Ovary (tissue), 7 donors: ENCODE measurements at regions not wholly inside any gene's neighbourhood (a gene's known extent, or its start where the extent isn't known, plus 50 kb on each side); places are given as distances from the start of the nearest gene placed in this dataset.
"Not testable (repeated sequence)": the region's sequence is repeated elsewhere in the genome, so short reads cannot be mapped to it uniquely, and the experiment has no call there.

Source experiments
- DNase-seq, 5 donors: peaks; one replicate each; pipeline ENCODE4 v3.0.0-alpha.2; 2019 to 2020
- H3K27ac ChIP-seq, 2 donors: fragments of 200-600 bp; one replicate each; pipeline versions ENCODE4 v1.5.1 to v1.8.0; 2019 to 2022
- H3K27me3 ChIP-seq: fragments of 200-600 bp; one replicate; pipeline ENCODE4 v1.8.0; 2022
- H3K36me3 ChIP-seq: fragments of 200-600 bp; sonication (generic); one replicate; pipeline ENCODE4 v1.5.1; 2019
- H3K4me1 ChIP-seq: one replicate; pipeline ENCODE4 v1.8.1; 2013; ENCODE audit warnings: mild to moderate bottlenecking, moderate library complexity; ENCODE audit not compliant: insufficient read depth
- H3K4me3 ChIP-seq: fragments of 200-600 bp; sonication (generic); one replicate; pipeline ENCODE4 v1.5.1; 2017
- H3K9me3 ChIP-seq, 2 donors: fragments of 200-600 bp in 1 of 2; sonication (generic) in 1 of 2; one replicate each; pipeline versions ENCODE4 v1.5.1 to v1.8.1; 2013 to 2019; ENCODE audit warnings: mild to moderate bottlenecking in 1 of 2, moderate library complexity in 1 of 2
- EP300 ChIP-seq: sonication (generic); formaldehyde crosslinking; IDR thresholded peaks from one replicate; pipeline ENCODE4 v1.6.1; 2017; ENCODE audit warnings: antibody characterized with exemption
- POLR2A ChIP-seq: fragments of 450-650 bp; IDR thresholded peaks from one replicate; pipeline ENCODE4 v1.6.1; 2017; ENCODE audit warnings: antibody characterized with exemption, mild to moderate bottlenecking, moderate library complexity
- whole genome bisulfite sequencing, 3 donors: extraction: QIAGEN DNeasy Blood & Tissue Kit in 1 of 3; methylation state at CpG; one replicate each; pipeline versions ENCODE4 v1.1.5 to v1.1.7; 2013 to 2017; 5-methylcytosine and 5-hydroxymethylcytosine counted together
- intact Hi-C, 4 donors: fragments of 100-400 bp; cut with DNase I; formaldehyde crosslinking; loops; one replicate each; pipeline versions ENCODE4 v1.11.0 to v1.15.1; 2022 to 2023
- TF ChIP-seq, protein P1 (sequence below), 3 donors: fragments of 450-650 bp in 2 of 3; fragments of 200-600 bp in 1 of 3; IDR thresholded peaks; one replicate each; pipeline versions ENCODE4 v1.5.1 to v1.8.0; 2016 to 2022; ENCODE audit warnings: antibody characterized with exemption in 3 of 3, mild to moderate bottlenecking in 1 of 3
- donor health status: DM: no; HTN: no; CAD: no; lungs with moderate emphysema.
- donor health status: DM: no; HTN: no; CAD: no.
- donor health status: Bipolar disorder and iron deficiency.
- donor health status: DM: no; HTN: no; CAD: no.
- donor health status: DM: yes; HTN: yes; CAD: no.

DNA sequence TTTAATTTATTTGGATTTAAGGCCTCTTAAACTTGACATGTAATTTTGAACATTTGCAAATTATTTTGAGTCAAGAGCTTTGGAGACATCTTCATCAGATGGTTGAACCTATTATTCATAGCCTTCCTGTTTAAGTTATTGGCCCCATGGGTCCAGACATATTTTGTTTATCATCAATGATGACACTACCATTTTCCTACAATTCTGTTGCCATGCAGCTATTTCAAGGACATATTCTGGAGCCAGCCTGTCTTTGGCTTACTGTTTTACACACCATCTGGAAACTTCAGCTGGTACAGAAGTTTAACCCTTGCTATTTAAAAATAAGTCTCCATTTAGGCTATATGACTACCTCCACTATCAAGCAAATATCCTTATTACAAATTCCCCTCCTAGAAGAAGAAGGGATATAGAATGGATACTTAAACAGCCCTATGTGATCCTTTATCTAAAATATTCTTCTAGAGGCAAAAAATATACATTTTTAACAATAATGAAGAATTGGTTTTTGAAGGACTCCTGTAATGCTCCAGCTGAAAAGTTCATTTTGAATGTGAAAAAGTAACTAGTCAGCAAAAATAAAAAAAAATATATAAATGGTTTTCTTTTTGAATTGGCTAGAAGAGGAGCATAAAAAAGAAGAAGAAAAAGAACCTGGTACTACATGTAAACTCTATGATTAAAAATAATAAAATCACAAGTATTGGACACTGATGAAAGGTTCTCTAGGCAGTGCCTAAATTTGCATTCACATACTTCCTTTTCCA lies 544.0 kb upstream of the HS3ST5 start:
- Histone ChIP-seq H3K9me3 (no peaks in the 10 kb centered on the region), H3K4me1 (no peaks in the 10 kb centered on the region), H3K36me3 (no peaks in the 10 kb centered on the region), H3K4me3 (no peak overlapping the region), H3K27me3 (no peaks in the 10 kb centered on the region), H3K27ac (no peak overlapping the region)
- intact Hi-C loops: no loop called here
- no peak for TF ChIP-seq EP300
- TF ChIP-seq POLR2A: no peak
- TF ChIP-seq, protein P1, sequence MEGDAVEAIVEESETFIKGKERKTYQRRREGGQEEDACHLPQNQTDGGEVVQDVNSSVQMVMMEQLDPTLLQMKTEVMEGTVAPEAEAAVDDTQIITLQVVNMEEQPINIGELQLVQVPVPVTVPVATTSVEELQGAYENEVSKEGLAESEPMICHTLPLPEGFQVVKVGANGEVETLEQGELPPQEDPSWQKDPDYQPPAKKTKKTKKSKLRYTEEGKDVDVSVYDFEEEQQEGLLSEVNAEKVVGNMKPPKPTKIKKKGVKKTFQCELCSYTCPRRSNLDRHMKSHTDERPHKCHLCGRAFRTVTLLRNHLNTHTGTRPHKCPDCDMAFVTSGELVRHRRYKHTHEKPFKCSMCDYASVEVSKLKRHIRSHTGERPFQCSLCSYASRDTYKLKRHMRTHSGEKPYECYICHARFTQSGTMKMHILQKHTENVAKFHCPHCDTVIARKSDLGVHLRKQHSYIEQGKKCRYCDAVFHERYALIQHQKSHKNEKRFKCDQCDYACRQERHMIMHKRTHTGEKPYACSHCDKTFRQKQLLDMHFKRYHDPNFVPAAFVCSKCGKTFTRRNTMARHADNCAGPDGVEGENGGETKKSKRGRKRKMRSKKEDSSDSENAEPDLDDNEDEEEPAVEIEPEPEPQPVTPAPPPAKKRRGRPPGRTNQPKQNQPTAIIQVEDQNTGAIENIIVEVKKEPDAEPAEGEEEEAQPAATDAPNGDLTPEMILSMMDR (IDR thresholded peaks at IDR 0.05): no peak
- no peak for DNase-seq

- H3K9me3 ChIP-seq: no peaks in the 10 kb centered on the region
- H3K27me3 ChIP-seq: no peaks in the 10 kb centered on the region
- H3K36me3 ChIP-seq: no peaks in the 10 kb centered on the region
- intact Hi-C loops: no loop called here
- H3K4me3 ChIP-seq: no peak overlapping the region
- no peak for TF ChIP-seq EP300
- H3K27ac ChIP-seq: no peak overlapping the region
- H3K4me1 ChIP-seq: no peaks in the 10 kb centered on the region
- no peak for DNase-seq
Measured at GRCh38 chr6:114879693-114880092, 536.9 kb upstream of the HS3ST5 start.

DNA sequence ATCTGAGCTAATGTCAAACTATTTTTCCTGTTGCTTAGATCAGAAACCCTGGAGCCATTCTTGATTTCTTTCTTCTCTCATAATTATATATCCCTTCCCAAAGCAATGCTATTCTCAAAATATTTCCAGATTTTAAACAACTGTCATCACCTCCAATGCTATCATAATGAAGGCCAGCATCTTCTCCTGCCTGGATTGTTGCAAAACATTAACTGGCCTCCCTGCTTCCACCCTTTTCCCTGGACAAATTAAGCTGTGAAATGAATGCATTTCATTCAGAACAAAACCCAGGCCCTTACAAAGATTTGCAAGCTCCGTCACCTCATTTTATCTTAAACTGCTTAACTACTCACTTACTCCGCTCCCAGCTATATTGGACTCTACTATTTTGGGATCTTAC lies 535.3 kb upstream of the HS3ST5 start:
- H3K36me3 ChIP-seq: no peaks in the 10 kb centered on the region
- H3K9me3 ChIP-seq: no peaks in the 10 kb centered on the region
- intact Hi-C loops: no loop called here
- H3K27ac ChIP-seq: no peak overlapping the region
- H3K4me3 ChIP-seq: no peak overlapping the region
- no peak for DNase-seq
- TF ChIP-seq, protein P1 (IDR thresholded peaks at IDR 0.05): no peak
- TF ChIP-seq EP300: no peak
- TF ChIP-seq POLR2A: no peak
- H3K27me3 ChIP-seq: no peaks in the 10 kb centered on the region
- 91 to 97% (median 94%) methylated on average over 2 of the region's 2 CpGs for WGBS, 3 donors
- H3K4me1 ChIP-seq: no peaks in the 10 kb centered on the region

DNA sequence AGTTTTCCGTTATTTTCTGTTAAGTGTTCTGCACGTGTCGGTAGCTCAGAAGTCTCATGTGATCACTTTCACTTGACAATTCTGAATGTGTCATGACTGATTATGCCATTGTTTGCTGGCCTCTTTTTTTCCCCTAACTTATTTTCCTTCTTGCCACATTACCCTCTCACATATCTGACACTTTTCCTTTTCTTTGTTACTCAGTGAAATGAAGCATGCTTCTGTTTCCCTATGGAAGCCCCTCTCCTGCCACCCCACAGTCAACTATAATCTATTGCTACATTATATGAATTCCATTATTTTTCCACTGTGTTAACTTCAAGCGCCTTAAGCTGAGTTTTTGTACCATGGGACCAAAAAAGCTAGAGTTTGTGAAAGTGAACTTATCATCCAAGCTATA lies 531.6 kb upstream of the HS3ST5 start:
- H3K36me3 ChIP-seq: no peaks in the 10 kb centered on the region
- no peaks in the 10 kb centered on the region for H3K9me3 ChIP-seq
- no peaks in the 10 kb centered on the region for H3K4me1 ChIP-seq
- WGBS, 3 donors: 90% methylated on average over 4 of the region's 4 CpGs
- DNase-seq: no peak
- H3K4me3 ChIP-seq: no peak overlapping the region
- no peaks in the 10 kb centered on the region for H3K27me3 ChIP-seq
- H3K27ac ChIP-seq: no peak overlapping the region
- TF ChIP-seq EP300 (no peak), POLR2A (no peak)
- TF ChIP-seq, protein P1 (IDR thresholded peaks at IDR 0.05): no peak
- intact Hi-C loops: no loop called here

DNA sequence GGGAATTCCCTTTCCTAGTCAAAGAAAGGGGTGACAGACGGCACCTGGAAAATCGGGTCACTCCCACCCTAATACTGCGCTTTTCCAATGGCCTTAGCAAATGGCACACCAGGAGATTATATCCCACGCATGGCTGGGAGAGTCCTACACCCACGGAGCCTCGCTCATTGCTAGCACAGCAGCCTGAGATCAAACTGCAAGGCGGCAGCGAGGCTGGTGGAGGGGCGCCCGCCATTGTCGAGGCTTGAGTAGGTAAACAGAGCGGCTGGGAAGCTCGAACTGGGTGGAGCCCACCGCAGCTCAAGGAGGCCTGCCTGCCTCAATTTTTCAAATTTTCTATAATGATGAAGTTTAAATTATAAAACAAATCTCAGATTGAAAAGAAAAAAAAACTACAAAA lies 522.7 kb upstream of the HS3ST5 start:
- DNase-seq, H3K9me3 ChIP-seq, H3K36me3 ChIP-seq, H3K27ac ChIP-seq, intact Hi-C loops, H3K4me1 ChIP-seq, H3K4me3 ChIP-seq, H3K27me3 ChIP-seq: not testable (repeated sequence)
- WGBS, 3 donors: 88 to 93% (median 93%) methylated on average over 14 of the region's 14 CpGs
